ENCODE measurements at regions not wholly inside any gene's neighbourhood (a gene's known extent, or its start where the extent isn't known, plus 50 kb on each side); places are given as distances from the start of the nearest gene placed in this dataset.

- DNase-seq: no peak
- H3K36me3 ChIP-seq (ENCODE audit: low read depth, low read length): no peaks in the 10 kb centered on the region
- no TSS peak for BruUV-seq (replicated peaks)
- no peak overlapping the region for H3K9ac ChIP-seq (ENCODE audit: low read length)
- no peaks in the 10 kb centered on the region for H3K9me3 ChIP-seq (ENCODE audit: low read length)
- TF ChIP-seq CTCF (conservative IDR thresholded peaks at IDR 0.05; ENCODE audit: low read depth, low read length) (no peak), EZH2 (IDR thresholded peaks at IDR 0.05; ENCODE audit: low read length, unreplicated experiment) (no peak), EZH2phosphoT487 (IDR thresholded peaks at IDR 0.05; ENCODE audit: borderline replicate concordance, low read length) (no peak)
- H3K9me2 ChIP-seq (replicated peaks; ENCODE audit: low read length): no peaks in the 10 kb centered on the region
- POLR2A ChIA-PET (ENCODE audit: unreplicated experiment): no interaction called here
- peaks cover 50% of the 10 kb centered on the region for H3K27me3 ChIP-seq (ENCODE audit: low read length)
- no peak overlapping the region for H3K27ac ChIP-seq (ENCODE audit: low read length)
- no peaks in the 10 kb centered on the region for H4K20me1 ChIP-seq (ENCODE audit: low read length)
- intact Hi-C loops (cut with micrococcal nuclease): no loop called here
- no peak for ATAC-seq
- no peaks in the 10 kb centered on the region for H3K79me2 ChIP-seq (ENCODE audit: low read length)
- no peak overlapping the region for H3K4me2 ChIP-seq (ENCODE audit: low read length)
- no peaks in the 10 kb centered on the region for H3K4me1 ChIP-seq (ENCODE audit: insufficient read depth, low read length)
- no peak overlapping the region for H2AFZ ChIP-seq (ENCODE audit: low read length)
- no peaks in the 10 kb centered on the region for H3F3A ChIP-seq (ENCODE audit: low read length, unreplicated experiment)
- CTCF ChIA-PET: no interaction called here
- no peak overlapping the region for H3K4me3 ChIP-seq (ENCODE audit: low read length)
These were observed 172.8 kb upstream of the SPTLC3 start for GRCh38 chr20:12835999-12836398.

GRCh38 chr20:12837646-12838045, 171.1 kb upstream of the SPTLC3 start:
- peaks cover 48% of the 10 kb centered on the region for H3K27me3 ChIP-seq (ENCODE audit: low read length)
- intact Hi-C loops (cut with micrococcal nuclease): no loop called here

More at GRCh38 chr20:12837646-12838045, 171.1 kb upstream of the SPTLC3 start:
- Histone ChIP-seq H3K9ac (ENCODE audit: low read length) (no peak overlapping the region), H3K27ac (ENCODE audit: low read length) (no peak overlapping the region), H2AFZ (ENCODE audit: low read length) (no peak overlapping the region), H3F3A (ENCODE audit: low read length, unreplicated experiment) (no peaks in the 10 kb centered on the region), H3K36me3 (ENCODE audit: low read depth, low read length) (no peaks in the 10 kb centered on the region), H3K79me2 (ENCODE audit: low read length) (no peaks in the 10 kb centered on the region), H3K9me3 (ENCODE audit: low read length) (no peaks in the 10 kb centered on the region), H3K9me2 (replicated peaks; ENCODE audit: low read length) (no peaks in the 10 kb centered on the region), H4K20me1 (ENCODE audit: low read length) (no peaks in the 10 kb centered on the region), H3K4me3 (ENCODE audit: low read length) (no peak overlapping the region), H3K4me1 (ENCODE audit: insufficient read depth, low read length) (no peaks in the 10 kb centered on the region), H3K4me2 (ENCODE audit: low read length) (no peak overlapping the region)
- no TSS peak for BruUV-seq (replicated peaks)
- DNase-seq (no peak), ATAC-seq (no peak)
- ChIA-PET CTCF (no interaction called here), POLR2A (ENCODE audit: unreplicated experiment) (no interaction called here)
- TF ChIP-seq EZH2phosphoT487 (IDR thresholded peaks at IDR 0.05; ENCODE audit: borderline replicate concordance, low read length) (no peak), EZH2 (IDR thresholded peaks at IDR 0.05; ENCODE audit: low read length, unreplicated experiment) (no peak), CTCF (conservative IDR thresholded peaks at IDR 0.05; ENCODE audit: low read depth, low read length) (no peak)

All from PC-3 (cell line).